NOMO-1 treated with dmso at 0.1 percent for 144 hours (cell line): ENCODE measurements at regions not wholly inside any gene's neighbourhood (a gene's known extent, or its start where the extent isn't known, plus 50 kb on each side); places are given as distances from the start of the nearest gene placed in this dataset.
A peak's percentile ranks its signal among the peaks of the same experiment; 100 is the strongest.
"Not testable (repeated sequence)": the region's sequence is repeated elsewhere in the genome, so short reads cannot be mapped to it uniquely, and the experiment has no call there.

Source experiments
- DNase-seq: peaks from one replicate; lab custom pipeline; 2025; ENCODE audit not compliant: unreplicated experiment; lab: John Stamatoyannopoulos, UW

- DNase-seq = no peak
These were observed 157.1 kb upstream of the GRK3 start for GRCh38 chr22:25407226-25407858.

GRCh38 chr22:25407859-25408229 lies 156.6 kb upstream of the GRK3 start:
- DNase-seq = no peak

GRCh38 chr22:25409240-25409639 lies 155.2 kb upstream of the GRK3 start:
- no peak for DNase-seq

GRCh38 chr22:25410849-25411248 lies 153.6 kb upstream of the GRK3 start:
- no peak for DNase-seq

DNA sequence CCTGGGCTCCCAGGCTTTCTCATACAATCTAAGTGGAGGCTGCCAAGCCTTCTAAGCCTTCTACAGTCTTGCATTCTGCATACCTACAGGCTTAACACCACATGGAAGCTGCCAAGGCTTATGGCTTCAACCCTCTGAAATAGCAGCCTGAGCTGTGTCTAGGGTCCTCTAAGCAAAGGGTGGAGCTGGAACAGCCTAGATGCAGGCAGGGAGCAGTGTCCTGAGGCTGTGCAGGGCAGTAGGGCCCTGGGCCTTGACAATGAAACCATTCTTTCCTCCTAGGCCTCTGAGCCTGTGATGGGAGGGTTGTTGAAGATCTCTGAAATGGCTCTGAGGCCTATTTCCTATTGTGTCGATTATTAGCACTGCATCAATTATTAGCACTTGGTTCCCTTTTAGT lies 150.9 kb upstream of the GRK3 start:
- no peak for DNase-seq

- DNase-seq = not testable (repeated sequence)
These were observed 148.7 kb upstream of the GRK3 start for GRCh38 chr22:25415731-25416130.

DNA sequence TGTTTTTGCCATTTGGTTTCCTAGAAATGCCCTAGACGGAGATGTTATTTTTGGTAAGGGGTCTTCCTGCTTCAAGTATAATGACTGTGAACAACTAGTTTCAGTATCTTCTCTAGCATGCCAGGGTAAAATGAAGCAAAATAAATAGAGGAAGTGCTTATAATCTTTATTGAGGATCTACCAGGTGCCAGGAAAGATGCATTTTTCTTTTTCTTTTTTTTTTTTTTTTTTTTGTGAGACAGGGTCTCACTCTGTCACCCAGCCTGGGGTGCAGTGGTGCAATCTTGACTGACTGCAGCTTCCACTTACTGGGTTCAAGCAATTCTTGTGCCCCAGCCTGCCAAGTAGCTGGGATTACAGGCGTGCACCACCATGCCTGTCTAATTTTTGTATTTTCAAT lies 146.6 kb upstream of the GRK3 start:
- DNase-seq = not testable (repeated sequence)

GRCh38 chr22:25419247-25420113 lies 145.0 kb upstream of the GRK3 start:
- DNase-seq = peak; percentile 50

GRCh38 chr22:25420114-25420441 lies 144.4 kb upstream of the GRK3 start:
- not testable (repeated sequence) for DNase-seq

DNA sequence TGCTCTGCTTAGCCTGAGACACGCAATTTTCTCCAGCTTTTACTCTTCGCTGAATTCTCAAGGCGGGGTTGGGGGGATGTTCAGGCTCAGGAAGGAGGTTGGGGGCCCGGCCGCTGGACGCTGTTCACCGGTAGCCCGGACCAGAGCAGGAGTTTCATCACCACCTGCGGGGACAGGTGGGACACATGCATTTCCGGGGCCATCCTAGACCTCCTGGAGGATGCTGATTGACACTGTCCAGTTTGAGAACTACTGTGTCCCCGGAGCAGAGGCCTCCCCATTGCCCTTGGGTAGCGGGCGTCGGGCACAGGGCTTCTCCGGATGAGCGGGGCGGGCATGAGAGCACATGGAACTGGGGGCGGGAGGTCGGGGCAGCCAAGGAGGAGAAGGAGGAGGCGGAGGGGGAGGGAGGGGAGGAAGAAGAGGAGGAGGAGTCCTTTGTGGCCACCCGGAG lies 144.0 kb upstream of the GRK3 start:
- no peak for DNase-seq

DNA sequence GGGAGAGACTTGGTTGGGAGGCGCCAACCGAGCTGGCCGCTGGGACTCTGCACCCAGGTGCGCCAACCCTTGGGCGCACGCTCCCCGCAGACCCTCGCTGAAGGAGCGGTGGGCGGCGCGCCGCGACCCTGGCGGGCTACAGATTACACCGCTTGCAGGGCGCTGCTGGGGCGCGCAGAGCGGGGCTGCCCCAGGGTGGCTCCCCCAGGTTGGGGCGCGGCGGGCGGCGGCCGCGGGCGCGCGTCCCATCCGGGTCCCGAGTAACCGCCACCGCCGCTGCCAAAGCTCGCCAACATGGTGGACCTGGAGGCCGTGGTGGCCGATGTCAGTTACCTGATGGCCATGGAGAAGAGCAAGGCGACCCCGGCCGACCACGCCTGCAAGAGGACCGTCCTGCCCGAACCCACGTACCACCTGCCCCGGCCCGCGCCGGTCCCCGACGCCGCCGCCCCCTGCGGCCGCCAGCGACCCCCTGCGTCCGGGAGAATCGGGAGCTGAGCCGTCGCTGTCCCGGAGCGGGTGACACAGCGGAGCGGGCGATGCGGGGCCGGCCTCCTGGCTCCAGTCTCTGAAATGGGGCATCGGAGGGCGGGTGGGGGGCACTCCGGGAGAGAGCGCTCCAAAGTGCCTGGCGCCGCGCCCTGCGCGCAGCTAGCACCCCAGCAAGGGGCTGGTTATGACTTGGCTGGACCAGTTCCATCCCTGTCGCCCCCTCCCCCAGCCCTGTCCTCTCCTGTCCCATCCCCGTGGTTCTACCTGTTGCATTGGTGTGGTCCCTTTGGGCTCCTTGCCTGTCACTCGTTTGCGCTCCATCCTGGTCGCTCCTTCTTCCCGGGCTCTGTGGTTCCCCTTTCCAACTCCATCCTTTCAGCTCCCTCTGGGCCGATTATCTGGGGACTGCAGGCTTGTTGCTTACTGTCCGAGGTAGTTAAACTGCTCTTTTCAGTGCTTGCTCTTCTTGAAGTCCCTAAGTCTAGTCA lies 143.3 kb upstream of the GRK3 start:
- no peak for DNase-seq

DNA sequence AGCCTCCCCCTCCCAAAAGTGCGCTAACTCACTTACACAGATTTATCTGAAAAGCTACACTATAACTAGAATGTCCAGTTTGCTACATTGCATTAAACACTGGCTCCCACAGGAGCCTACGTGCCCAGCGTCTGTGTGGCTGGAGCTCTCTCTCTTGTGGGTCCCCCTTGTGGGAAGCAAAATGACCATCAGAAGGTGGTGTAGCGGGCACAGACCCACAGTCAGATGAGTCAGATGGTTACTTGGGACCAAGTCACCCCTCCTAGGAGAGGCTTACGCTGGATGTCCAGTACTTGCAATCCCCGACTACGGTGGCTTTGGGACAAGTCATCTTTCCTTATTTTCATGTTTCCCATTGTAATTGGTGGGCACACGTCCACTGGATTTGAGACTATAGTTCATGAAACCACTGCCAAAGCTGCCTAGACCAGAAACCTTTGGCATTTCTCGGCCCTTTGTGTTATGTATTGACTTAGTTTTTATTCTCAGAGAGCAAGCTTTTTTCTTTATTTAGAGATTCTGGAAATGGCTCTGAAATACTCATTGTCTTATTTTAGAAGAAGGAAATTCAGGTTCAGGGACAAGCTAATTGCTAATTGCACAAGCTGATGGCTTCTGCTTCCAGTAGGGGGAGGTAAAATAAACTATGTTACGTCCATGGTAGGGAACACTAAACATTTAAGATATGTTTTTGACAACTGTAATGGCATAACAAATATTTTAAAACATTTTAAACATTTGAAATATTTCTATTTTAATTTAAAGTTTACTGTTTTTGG lies 137.8 kb upstream of the GRK3 start:
- DNase-seq = not testable (repeated sequence)

DNA sequence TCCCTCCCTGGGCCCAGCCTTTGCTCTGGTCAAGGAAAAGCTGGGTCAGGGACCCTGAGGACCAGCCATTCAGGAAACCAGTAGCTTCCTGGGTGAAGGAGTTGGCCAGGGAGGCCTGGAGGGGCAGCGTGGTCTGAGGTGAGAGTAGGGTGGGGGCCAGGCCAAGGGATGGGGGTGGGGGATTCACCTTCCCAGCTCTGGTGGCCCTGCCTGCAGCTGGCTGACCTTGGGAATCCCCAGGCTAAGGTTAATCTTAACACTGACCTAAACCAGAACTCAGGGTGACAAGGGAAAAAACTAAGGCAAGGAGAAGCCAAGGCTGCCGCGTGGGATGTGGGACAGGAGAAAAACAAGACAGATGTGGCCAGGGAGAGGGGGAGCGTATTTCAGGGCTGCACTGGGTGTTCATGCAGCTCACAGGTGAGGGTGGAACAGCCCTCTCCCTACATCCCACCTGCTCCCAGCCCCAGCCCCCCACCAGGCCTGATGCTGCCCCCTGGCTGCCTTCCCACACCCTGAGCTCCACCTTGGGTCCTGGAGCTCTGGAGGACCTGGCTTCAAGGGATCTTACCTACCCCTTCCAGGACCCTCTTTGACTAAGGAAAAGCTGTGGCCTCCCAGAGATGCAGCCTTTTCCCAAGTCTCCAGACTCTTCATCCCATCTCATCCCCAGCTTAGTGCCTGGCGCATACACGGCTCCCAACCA lies 132.7 kb upstream of the GRK3 start:
- not testable (repeated sequence) for DNase-seq

DNA sequence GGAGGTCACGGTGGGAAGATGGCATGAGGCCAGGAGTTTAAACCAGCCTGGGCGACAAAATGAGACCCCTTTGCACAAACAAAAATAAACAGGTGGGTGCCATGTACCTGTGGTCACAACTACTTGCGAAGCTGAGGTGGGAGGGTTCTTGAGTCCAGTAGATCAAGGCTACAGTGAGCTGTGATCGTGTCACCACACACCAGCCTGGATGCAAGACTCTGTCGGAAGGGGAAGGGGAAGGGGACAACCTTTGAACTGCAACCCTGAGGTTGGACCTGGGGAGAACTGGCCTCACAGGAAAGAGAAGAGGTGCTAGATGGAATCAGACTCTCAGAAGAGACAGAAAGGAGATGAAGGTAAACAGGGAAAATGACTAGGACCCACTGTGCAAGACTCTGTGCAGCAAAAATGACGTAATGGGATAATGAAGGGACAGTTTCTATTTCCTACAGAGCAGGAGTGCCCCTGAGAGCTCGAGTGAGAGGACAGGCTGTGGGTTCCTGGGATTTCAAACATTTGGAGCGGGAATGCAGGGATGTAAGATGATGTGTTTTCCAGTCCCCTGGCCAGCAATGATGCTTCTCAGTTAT lies 131.0 kb upstream of the GRK3 start:
- not testable (repeated sequence) for DNase-seq

GRCh38 chr22:25437414-25438160 lies 126.9 kb upstream of the GRK3 start:
- DNase-seq = no peak

DNA sequence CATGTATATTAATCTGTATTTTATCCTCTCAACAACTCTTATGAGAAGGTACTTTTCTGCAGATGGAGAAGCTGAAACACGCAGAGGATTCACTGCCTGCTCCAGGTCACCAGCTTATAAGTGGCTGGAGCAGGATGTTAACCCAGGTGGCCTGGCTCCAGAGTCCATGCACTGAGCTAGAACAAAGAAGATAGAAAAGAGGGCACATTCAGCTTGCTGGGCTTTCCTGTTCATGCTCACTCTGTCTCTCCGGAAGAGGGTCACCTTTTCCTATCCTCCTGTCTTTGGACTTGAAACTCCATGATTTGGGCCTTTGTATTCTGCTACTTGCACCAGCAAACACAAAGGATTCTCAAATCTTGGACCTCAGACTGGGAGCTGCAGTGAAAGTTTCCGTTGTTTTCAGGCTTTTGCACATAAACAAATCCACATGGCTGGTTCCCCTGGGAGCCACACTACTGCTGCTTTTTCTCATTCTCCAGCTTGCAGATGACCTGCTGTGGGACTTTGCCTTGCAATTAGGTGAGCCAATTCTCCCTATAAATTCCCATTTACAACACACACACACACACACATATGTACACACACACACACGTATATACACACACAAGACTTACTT lies 117.3 kb upstream of the GRK3 start:
- no peak for DNase-seq

DNA sequence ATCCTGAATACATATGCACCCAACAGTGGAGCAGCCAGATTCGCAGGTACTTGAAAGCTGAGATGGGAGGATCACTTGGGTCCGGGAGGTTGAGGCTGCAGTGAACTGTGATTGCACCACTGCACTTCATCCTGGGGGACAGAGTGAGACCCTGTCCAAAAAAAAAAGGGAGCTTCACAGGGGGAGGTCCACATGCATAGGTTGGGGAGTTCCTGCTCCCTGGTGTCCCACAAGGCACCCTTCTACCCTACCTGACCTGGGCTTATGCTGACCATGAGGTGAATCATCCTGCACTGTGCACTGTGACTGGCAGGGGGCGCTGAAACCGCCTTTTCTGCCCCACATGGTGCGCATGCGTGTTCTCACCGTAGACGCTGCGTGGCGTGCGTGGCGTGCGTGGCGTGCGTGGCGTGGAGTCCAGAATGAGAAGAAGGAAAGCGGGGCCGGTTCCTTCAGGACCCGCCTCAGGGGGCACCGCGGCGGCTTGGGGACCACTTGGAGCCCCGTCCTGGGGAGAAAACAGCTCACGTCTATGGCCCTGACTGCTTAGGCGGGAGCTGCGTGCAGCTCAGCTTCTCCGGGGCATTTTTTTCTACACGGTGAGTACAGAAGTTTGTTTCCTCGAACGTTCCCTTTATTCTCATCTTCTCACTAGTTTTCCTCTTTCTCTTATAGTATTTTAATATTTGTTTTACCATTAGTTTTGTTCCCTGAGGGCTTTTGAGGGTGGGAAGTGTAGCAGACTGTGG lies 116.6 kb upstream of the GRK3 start:
- peak; percentile 68 for DNase-seq
